ENCODE measurements at regions not wholly inside any gene's neighbourhood (a gene's known extent, or its start where the extent isn't known, plus 50 kb on each side); places are given as distances from the start of the nearest gene placed in this dataset.

DNA sequence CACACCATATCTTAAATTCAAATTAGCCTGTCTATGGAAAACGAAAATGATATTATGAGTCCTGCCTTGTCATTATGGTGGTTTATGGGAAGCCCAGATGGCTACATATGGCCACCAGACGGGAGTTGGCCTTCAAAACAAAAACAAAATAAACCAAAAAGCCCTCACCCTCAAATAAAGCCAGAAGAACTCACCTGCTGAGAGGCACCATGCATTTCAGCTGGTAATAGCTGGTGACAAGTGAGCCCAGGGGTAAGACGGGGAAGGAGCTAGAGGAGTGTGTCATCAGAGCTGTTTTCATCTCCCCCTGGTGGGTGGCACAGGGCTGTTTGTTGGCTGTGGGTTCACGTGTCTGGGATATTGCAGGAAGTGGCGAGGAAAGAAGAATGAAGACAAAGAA is 152.9 kb downstream of the EFNB2 start:
- no peak for DNase-seq (ENCODE audit: low read depth)

GRCh38 chr13:106381091-106381490 is 154.4 kb downstream of the EFNB2 start:
- DNase-seq (ENCODE audit: low read depth) = no peak

DNA sequence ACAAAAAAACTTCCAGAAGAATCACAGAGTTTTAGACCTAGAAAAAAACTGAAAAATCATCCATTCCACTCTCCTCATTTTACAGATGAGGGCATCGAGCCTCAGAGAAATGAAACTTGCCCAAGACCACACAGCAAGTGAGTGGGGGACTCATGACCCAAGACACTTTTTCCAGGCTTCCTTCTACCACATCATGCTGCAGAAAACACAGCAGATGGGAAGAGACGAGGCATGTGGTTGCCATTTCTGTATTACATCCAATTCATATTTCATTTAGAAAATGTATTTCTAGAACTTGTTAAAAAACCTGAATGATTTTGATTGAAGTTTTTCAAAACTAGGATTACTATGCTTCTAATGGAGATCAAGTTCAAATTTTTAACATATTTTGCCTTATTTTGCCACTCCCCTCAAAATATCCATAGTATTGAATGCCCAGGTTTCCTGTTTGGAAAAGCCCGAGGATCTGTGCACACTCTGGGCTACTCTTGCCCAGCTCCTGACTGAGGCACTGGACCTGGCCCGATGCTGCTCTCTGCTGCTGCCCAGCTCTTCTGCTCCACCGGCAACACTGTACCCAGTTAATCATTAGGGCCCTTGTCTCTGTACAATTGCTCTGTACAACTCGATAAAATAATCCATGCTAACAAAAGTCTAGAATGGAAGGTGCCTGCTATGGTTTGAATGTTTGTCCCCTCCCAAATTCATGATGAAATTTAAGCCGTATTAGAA is 157.4 kb downstream of the EFNB2 start:
- no peak for DNase-seq (ENCODE audit: low read depth)

DNA sequence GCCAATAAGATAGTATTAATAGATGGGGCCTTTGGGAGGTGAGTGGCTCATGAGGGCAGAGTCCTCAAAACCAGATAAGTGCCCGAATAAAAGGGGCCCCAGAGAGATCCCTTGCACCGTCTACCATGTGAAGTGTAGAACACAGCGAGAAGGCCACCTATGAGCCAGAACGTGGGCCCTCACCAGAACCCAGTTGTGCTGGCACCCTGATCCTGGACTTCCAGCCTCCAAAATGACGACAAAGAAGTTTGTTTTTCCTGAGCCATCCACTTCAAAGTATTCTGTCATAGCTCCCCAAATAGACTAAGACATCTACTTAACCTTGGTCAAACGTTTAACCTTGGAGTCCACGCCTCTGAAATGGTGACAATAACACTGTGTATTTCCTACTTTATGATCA is 158.1 kb downstream of the EFNB2 start:
- no peak for DNase-seq (ENCODE audit: low read depth)

DNA sequence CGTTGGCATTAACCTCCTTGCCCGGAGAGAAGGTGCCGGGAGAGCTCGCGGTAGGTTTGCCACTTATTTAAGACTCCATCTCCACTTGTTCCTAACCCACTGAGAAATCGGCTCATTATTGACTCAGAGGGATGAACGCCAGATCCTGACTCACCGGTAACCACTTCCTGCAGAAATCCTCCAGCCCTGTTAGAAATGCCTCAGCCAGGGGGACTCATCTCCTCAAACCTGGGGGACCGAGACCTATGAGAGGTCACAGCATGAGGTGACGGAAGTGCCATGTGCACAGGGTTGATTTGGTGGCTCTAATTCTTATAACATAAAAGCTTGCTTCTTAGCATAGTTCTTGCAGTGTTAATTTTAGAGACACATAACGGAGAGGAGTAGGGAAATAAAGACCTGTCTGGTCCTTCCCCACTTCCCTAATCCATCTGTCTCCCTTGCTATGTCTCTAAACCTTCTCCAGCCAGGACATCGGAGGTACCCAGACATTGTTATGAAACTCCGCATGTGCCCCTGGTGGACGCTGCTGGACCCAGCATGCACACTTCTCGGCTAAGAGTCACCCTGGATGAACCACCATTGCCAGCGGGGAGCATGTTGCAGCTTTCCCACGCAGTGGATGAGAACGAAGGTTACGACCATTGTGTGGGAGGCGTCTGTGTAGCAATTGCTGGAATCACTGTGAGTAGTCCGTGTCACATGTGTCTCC is 158.9 kb downstream of the EFNB2 start:
- no peak for DNase-seq (ENCODE audit: low read depth)

DNA sequence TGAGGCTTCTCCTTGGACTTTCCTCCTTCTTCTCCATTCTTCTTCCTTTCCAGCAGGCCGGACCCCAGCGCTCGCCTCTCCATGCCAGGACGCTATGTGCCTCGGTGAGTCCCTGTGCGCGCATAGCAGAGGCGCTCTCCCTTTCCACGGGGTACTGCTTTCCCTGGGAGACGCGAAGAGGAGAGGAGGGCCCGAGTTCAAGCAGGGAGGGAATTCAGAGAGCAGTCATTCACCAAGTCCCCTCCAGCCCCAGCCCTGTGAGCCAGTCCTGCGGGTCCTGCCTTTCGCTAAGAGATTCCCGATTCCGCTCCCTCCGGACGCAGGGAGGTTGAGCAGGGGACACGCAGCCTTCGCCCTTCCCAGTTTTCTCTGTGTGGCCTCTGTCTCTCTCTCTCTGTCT is 160.4 kb downstream of the EFNB2 start:
- DNase-seq (ENCODE audit: low read depth) = no peak

- DNase-seq (ENCODE audit: low read depth) = no peak
These were observed 160.8 kb downstream of the EFNB2 start for GRCh38 chr13:106374631-106375030.

- no peak for DNase-seq (ENCODE audit: low read depth)
These were observed 161.4 kb downstream of the EFNB2 start for GRCh38 chr13:106373989-106374572.

- no peak for DNase-seq (ENCODE audit: low read depth)
These were observed 162.0 kb downstream of the EFNB2 start for GRCh38 chr13:106373304-106373988.

DNA sequence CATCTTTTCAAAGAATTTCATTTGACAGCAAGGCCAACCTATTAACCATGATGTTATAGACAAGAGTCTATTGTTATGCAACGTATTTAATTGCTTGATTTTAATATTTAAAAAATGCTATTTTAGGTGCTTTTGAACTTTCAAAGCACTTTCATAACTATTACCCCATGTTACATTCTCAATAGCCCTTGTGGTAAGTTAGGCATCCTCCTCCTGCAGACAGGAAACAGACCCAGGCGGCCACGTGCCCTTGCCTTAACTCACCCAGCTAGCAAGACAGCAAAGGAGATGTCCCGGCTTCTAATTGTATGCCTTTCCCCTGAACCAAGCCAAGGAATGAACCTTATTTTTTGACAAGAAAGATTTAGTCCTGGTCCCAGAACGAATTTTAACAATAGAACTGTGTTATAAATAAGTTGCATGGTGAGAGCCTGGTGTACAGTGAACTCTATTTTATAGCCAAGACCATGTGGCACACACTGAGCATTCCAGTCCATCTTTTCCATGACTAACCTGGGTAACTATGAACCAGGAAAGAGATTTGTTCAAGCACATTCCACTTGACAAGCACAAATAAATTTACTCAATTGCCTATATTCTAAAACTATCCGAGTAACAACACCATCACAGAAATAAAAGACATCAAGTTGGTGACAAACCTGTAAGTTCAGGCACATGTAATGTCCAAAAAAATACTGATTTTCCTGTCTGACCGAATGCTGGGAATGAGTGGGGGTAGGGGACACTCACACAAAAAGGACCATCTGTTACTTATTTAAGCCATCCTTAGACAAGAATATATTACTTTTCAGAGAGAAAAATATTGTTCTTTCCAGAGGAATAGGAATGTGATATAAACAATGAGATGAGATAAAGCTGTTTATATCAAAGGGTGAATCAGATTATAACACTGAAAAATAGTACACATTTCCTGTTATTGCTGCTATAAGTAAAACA is 163.0 kb downstream of the EFNB2 start:
- no peak for DNase-seq (ENCODE audit: low read depth)

- DNase-seq (ENCODE audit: low read depth) = no peak
These were observed 164.4 kb downstream of the EFNB2 start for GRCh38 chr13:106371024-106371423.

GRCh38 chr13:106369858-106370257 is 165.6 kb downstream of the EFNB2 start:
- DNase-seq (ENCODE audit: low read depth) = no peak

DNA sequence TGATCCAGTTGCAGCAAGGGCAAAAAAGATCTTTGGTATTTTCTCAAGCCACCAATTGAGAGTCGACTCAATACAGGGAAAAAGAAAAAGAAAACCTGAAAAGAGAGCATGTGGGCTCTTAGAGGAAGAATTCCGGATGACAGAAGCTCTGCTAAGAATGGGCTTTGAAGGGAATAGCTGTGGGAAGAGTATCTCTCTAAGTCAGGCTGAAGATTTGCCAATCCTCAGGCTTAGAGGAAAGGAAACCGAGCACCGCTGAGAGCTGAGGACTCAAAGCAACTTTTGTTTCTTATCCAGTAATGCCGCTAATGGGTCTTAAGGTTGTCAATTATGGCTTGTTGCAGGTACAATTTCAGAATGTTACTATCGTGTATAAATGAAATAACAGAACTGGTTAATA is 166.4 kb downstream of the EFNB2 start:
- DNase-seq (ENCODE audit: low read depth) = no peak

DNA sequence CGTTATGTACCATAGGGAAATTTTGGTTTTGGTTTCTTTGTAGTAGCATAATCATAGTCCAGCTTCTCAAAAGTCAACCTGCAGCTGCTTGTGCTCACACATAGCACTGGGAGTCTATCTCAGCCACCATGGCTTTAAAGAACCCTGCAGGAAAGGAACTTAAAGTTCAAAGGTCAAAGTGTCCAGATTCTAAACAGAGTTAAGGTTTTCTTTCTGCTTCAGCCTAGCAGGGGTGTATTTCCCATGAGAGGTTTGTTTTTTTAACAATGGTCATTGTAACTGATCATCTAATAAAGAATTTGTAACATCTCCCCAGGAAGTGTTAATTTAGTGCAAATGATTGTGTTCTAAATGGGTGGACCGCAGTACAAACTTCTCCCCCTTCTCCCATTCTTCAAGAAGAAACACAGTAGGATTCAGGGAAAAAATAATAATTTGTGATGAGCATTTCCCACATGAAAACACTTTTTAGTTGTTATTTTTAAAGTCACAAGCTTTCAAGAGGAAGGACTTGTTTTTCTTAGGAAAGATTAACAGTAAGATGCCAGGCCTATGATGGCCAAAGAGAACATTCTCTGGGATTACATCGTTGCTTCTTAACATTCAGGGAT is 168.0 kb downstream of the EFNB2 start:
- DNase-seq (ENCODE audit: low read depth) = no peak

- DNase-seq (ENCODE audit: low read depth) = no peak
These were observed 172.8 kb downstream of the EFNB2 start for GRCh38 chr13:106362707-106363106.

DNA sequence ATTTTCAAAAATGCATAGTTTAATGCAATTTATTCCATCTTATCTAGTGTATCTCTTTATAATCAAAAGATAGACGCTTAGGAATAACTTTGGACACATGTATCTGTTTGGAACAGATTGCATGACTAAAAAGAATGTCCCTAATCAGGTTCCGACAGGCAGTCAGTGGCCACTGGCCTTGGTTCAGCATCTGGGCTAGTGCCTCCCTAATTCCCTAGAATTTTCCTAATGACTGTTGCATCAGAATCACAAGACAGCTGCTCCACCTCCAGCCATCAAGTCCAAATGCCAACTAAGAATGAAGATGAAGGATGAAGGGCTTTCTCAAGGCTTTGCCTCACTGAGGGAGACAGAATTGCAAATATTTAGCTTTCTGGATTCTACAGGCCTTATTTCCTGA is 173.8 kb downstream of the EFNB2 start:
- DNase-seq (ENCODE audit: low read depth) = no peak

- no peak for DNase-seq (ENCODE audit: low read depth)
These were observed 178.3 kb downstream of the EFNB2 start for GRCh38 chr13:106357198-106357597.

DNA sequence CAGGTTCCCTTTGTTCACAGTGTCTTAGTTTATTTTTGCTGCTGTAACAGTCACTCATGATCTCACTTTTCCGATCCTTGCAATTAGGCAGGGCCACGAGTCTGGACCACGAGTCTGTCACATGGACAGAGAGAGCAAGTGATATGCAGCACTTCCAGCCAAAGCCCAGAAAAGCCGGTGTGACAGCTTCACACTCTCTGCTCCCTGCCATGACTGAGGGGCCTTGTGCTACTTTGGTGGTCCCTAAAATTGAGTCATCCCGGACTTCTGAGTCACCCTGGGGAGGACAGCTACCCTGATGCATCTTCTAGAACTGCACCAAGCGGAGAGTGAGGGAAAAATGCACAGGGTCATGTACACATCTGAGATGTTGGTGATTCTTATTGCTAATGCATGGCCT is 179.6 kb downstream of the EFNB2 start:
- DNase-seq (ENCODE audit: low read depth) = no peak

DNA sequence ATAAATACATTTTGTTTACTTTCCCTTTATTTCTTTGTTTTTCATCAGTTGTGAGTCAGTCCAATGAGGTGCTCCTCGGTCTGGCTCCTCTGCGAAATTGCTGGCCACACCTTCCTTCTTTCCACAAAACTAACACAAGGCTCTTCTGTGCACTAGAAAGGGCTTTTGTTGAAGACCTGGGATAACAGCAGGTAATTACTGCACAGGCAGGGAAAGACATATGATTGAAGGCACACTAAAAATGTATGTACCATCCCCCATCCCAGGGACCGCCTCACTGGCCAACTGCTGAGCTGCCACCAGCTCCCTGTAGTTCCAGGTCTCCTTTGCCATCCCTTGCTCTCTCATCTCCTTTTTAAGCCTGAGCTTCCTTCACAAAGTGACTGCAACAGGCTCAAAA is 180.5 kb downstream of the EFNB2 start:
- DNase-seq (ENCODE audit: low read depth) = no peak

DNA sequence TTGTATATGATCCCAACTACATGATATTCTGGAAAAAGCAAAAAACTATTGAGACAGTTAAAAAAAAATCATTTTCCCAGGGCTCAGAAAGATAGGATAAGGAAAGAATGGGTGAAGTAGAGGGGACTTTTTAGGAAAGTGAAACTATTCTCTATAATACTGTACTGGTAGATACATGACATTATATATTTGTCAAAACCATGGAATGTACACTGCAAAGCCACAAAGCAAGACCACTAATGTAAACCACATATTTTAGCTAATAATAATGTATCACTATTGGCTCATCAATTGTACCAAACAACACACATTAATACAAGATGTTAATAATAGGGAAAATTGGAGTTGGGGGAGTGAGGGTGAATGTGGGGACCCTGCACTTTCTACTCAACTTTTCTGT is 182.6 kb downstream of the EFNB2 start:
- no peak for DNase-seq (ENCODE audit: low read depth)

- no peak for DNase-seq (ENCODE audit: low read depth)
These were observed 184.2 kb downstream of the EFNB2 start for GRCh38 chr13:106351251-106351650.

Measured in stimulated activated CD8-positive, alpha-beta memory T cell treated with anti-CD3 and anti-CD28 coated beads, Interleukin-12 subunit alpha, Interleukin-12 subunit beta, amount 100 ng/mL, for 4 hours (primary cell).